HG02870 (cell line): ENCODE measurements at regions not wholly inside any gene's neighbourhood (a gene's known extent, or its start where the extent isn't known, plus 50 kb on each side); places are given as distances from the start of the nearest gene placed in this dataset.

ENCODE experiments used
- ATAC-seq: cut with Tn5 transposase; IDR thresholded peaks from one replicate; pipeline ENCODE4 v1.9.1; 2021; ENCODE audit warnings: mild to moderate bottlenecking, moderate library complexity; ENCODE audit not compliant: unreplicated experiment

- ATAC-seq, result no peak
Observed at GRCh38 chr18:10009321-10010144, 95.7 kb downstream of the VAPA start.

- no peak for ATAC-seq
Observed at GRCh38 chr18:10010611-10011015, 96.8 kb downstream of the VAPA start.

DNA sequence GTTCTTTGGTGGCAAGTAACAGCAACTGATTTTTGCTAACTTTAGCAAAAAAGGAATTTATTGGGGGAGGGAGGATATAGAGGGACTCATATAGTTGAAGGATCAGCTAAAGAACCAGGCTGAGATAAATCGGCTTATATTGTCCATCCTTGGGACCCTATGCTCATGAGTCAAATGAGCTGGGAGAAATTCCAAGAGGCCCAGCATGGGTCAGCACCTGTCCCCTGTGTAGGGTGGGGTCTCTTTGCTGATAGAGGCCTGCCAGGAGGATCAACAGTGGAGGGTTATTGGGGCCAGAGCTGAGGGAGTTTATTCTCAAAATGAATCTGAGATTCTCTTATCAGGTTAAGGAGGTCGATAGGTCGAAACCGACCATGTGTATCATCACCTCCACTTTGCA lies 97.2 kb downstream of the VAPA start:
- no peak for ATAC-seq

DNA sequence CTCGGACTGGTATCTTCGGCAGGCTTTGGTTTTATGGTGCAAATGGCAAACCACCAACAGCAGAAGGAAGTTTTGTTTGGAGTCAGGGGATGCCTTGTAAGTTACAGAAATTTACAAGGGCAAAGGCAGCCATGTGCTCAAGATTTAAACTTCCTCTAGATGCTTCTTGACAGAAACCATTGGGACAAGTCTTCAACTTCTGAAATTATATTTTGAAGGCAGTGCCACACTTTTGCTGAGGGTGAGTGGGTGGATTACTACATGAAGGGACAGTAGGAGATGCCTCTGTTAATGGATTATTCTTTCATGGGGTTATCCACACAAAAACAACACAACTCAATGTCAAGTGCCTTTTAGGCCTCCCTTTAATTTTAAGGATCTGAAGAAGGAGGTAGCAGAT lies 97.9 kb downstream of the VAPA start:
- no peak for ATAC-seq

- ATAC-seq, result no peak
Observed at GRCh38 chr18:10012526-10012925, 98.7 kb downstream of the VAPA start.

- no peak for ATAC-seq
Observed at GRCh38 chr18:10013621-10014543, 100.1 kb downstream of the VAPA start.

DNA sequence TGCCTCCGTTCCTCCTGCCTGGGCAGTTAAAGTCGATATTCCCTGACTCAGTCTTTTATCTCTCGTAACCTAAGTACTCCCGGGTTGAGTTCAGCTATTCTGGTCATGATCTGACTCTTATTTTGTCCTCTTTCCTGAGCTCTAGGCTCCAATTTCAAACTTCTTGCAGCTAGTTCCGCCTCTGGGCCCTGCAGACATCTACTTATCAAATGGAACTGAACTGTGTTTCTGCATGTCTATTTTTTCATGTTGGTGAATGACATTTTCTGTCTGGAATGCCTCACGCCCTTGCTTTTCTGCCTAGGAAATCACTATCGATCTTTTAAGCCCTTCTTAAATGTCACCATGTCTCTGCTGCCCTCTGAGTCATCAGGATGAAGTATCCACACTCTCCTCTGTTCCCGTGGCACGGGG lies 101.5 kb downstream of the VAPA start:
- no peak for ATAC-seq

DNA sequence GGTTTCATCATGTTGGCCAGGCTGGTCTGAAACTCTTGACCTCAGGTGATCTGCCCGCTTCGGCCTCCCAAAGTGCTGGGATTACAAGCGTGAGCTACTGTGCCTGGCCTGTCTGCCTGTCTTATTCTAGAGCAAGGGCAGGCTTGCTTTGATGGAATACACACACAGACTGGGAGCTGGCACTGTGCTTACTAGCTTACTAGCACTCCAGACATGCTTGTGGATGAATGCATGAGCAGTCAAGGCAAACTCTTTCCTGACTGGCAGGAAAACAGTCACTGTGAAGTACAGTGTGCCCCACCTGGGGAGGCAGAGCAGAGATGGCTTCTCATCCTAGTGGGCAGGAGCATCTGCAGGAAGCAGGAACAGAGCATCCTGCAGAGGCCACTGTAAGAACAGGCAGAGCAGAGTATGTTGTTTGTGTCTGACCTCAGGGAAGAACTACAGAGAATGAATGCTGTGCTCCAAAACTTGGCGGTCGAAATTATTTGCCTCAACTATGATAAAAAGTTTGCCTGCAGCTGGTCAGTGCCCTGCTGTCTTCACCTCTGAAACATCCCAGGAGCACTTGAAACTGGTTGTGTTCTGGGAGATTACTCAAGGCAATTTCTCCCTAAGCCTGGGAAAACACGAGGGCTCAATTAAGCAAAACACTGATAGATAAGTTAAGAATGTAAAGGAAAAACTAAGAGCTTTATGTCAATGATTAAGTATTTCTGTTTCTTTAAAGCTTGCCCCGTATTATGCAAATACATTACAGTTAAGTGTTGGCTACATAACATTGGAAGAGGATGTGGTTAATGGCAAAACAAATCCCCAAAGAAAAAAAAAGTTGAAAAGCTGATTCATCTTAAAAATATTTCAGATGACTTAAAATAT lies 102.4 kb downstream of the VAPA start:
- no peak for ATAC-seq

DNA sequence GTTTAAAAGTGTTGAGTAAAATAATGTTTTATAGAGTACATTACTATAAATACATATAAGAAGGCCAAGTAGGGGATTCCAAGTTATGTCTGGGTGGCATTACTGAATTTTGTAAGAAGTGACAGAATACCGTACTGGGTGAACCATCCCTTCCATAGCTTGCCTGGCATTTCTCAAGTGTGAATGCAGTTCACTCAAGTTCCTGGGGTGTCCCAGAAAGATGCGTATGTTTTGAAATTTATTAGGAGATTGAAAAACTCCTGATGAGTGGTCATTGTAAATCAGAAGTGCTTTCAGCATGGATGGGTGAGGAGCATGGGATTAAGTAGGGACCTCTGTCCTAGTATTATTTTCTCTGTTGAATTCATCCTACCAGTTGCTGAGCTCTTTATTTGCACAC lies 103.2 kb downstream of the VAPA start:
- no peak for ATAC-seq

GRCh38 chr18:10018289-10018688 lies 104.5 kb downstream of the VAPA start:
- ATAC-seq, result no peak

DNA sequence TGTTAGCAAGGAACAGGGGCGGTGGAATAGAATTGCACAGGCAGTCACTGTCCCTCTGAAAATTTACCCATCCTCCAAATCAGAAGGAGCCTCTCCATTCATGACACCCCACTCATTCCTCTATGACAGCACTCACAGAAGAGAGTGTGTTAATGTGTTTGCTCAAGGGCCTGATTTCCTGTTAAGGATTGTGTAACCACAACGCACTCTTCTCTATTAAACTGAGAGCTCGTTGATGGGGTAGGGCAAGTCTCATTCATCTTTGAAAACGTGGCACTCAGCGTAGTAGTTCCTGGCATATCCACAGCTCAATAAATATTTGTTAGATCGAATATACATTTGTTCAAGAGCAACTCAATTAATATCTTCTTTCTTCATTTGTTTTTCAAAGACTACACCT lies 106.4 kb downstream of the VAPA start:
- ATAC-seq, result no peak

- no peak for ATAC-seq
Observed at GRCh38 chr18:10022365-10022764, 108.5 kb downstream of the VAPA start.

- ATAC-seq, result no peak
Observed at GRCh38 chr18:10023853-10024570, 110.2 kb downstream of the VAPA start.

DNA sequence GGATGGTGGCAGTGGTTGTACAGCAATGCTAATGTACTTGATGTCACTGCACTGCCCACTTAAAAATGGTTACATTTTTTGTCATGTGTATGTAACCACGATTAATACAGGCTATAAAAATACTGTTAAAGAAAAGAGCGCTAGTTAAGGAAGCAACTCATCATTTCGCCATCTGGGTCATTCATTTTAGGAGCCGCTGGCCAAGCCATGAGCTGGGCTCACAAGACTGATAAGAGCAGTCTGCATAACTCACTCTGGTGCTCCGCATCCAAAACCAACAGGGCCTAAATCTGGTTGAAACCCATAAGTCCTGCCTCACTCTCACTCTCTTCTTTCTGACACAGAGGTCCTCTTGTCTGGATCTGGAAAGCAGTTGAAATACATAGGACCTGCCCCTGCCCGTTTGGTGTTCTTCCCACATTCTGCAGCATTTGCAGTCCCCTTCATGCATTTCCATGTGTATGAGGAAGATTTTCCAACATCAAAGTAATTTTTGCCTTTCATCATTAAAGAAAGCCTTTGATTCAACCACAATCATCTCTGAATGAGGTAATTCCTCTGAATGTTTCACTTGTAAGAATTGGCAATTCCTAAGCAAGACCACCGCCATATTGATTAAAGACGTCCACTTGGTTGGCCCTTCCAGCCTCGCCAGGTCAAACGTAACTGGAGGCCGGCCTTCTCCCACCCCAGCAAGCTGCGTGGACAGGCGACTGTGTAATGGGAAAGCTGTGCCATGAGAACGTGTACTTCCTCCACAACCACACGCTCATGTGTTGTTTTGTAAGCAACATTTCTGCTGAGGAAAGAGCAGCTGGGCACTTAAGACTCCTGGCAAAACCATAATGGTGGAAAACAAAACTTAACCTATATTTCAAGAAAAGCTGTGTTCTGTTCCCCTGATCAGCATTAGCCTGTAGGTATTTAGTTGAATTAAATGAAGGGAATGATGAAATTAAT lies 112.2 kb downstream of the VAPA start:
- no peak for ATAC-seq

DNA sequence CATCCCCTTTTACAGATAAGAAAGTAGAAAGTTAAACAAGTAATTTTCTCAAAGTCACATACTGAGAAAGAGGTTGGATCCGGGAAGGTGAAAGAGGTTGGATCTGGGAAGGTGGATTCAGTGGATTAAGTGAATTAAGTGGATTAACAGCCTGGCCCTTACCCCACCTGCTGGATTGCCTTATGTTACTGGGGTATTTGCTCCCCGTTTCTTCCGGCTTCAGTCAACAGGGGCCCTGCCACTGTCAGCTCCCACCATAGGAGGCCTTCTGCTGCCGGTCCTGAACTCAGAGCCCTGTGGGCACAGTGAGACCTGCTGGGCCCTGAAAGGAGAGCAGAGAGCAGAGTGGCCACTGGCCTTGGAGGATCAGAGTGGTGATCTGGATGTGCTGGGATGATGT lies 113.2 kb downstream of the VAPA start:
- no peak for ATAC-seq

DNA sequence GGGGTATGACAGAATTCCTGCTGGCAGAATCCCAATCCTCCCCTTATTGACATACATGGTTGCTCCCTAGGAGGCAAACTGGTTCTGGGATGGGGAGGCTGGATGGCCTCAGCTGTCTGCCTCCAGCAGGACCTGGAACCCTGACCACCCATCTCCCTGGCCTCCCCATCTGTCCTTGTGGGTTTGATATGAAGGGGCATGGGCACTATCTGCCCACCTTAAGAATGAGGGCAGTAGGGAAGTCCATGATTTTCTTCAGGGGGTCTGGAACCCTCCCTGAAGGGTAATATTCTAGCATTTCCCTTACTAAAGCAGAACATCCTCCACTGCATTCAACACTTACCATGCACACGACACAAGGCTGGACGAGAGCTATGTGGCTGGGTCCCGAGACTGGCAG lies 113.6 kb downstream of the VAPA start:
- no peak for ATAC-seq

DNA sequence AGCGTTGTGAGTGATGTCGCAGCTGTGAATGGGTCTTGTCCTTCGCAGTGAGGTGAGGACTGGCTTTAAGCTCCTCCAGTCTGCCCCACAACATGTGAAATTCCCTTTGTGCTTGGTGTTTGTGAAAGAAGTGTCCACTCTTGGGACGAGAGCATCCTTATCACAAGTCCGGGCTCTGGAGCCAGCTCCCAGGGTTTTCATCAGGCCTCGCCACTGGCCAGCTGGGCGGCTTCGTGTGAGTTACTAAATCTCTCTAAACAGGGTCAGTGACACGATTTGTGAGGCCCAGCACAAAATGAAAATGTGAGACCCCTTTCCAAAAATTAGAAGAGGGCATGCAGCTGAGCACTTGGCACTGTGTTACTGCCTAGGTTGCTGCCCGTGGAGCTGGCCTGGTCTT lies 115.9 kb downstream of the VAPA start:
- ATAC-seq, result no peak

GRCh38 chr18:10030816-10031541 lies 117.2 kb downstream of the VAPA start:
- ATAC-seq, result no peak
